ENCODE measurements at regions not wholly inside any gene's neighbourhood (a gene's known extent, or its start where the extent isn't known, plus 50 kb on each side); places are given as distances from the start of the nearest gene placed in this dataset.

GRCh38 chr18:43649649-43650357 is 372.5 kb upstream of the SYT4 start:
- no peak for FAIRE-seq
- no peak for TF ChIP-seq CTCF (IDR thresholded peaks at IDR 0.05; ENCODE audit: insufficient read depth, missing control alignments)
- no peak for DNase-seq (ENCODE audit: insufficient read length, low spot score)

GRCh38 chr18:43650426-43650825 is 373.1 kb upstream of the SYT4 start:
- FAIRE-seq (no peak), DNase-seq (ENCODE audit: insufficient read length, low spot score) (no peak)
- no peak for TF ChIP-seq CTCF (IDR thresholded peaks at IDR 0.05; ENCODE audit: insufficient read depth, missing control alignments)

- no peak for DNase-seq (ENCODE audit: insufficient read length, low spot score)
- FAIRE-seq: no peak
- TF ChIP-seq CTCF (IDR thresholded peaks at IDR 0.05; ENCODE audit: insufficient read depth, missing control alignments): no peak
Measured at GRCh38 chr18:43651057-43651456, 373.8 kb upstream of the SYT4 start.

- no peak for TF ChIP-seq CTCF (IDR thresholded peaks at IDR 0.05; ENCODE audit: insufficient read depth, missing control alignments)
- DNase-seq (ENCODE audit: insufficient read length, low spot score): no peak
- no peak for FAIRE-seq
Measured at GRCh38 chr18:43656547-43656946, 379.3 kb upstream of the SYT4 start.

- FAIRE-seq (no peak), DNase-seq (ENCODE audit: insufficient read length, low spot score) (no peak)
- peak; percentile 7 for TF ChIP-seq CTCF (IDR thresholded peaks at IDR 0.05; ENCODE audit: insufficient read depth, missing control alignments)
Measured at GRCh38 chr18:43661570-43661969, 384.3 kb upstream of the SYT4 start.

GRCh38 chr18:43662657-43663056 is 385.4 kb upstream of the SYT4 start:
- TF ChIP-seq CTCF (IDR thresholded peaks at IDR 0.05; ENCODE audit: insufficient read depth, missing control alignments): no peak
- DNase-seq (ENCODE audit: insufficient read length, low spot score): no peak
- no peak for FAIRE-seq

- DNase-seq (ENCODE audit: insufficient read length, low spot score) (no peak), FAIRE-seq (no peak)
- no peak for TF ChIP-seq CTCF (IDR thresholded peaks at IDR 0.05; ENCODE audit: insufficient read depth, missing control alignments)
Measured at GRCh38 chr18:43663159-43663558, 385.9 kb upstream of the SYT4 start.

All from D721Med (cell line).